MG63 (cell line): ENCODE measurements at regions not wholly inside any gene's neighbourhood (a gene's known extent, or its start where the extent isn't known, plus 50 kb on each side); places are given as distances from the start of the nearest gene placed in this dataset.
"Not testable (repeated sequence)": the region's sequence is repeated elsewhere in the genome, so short reads cannot be mapped to it uniquely, and the experiment has no call there.

ENCODE experiments used
- DNase-seq: peaks from one replicate; pipeline ENCODE4 v3.0.0-alpha.2; 2020
- H3K27me3 ChIP-seq: fragments of 250-450 bp; sonication (Bioruptor Pico); 2 replicates; pipeline ENCODE4 v1.5.1; 2020; ENCODE audit warnings: mild to moderate bottlenecking, moderate library complexity
- H3K36me3 ChIP-seq: fragments of 250-450 bp; sonication (Bioruptor Pico); 2 replicates; pipeline ENCODE4 v1.5.1; 2020; ENCODE audit warnings: mild to moderate bottlenecking, moderate library complexity
- H3K4me3 ChIP-seq: fragments of 250-450 bp; sonication (Bioruptor Pico); 2 replicates; pipeline ENCODE4 v1.5.1; 2020; ENCODE audit warnings: mild to moderate bottlenecking, moderate library complexity
- H3K9me3 ChIP-seq: fragments of 250-450 bp; sonication (Bioruptor Pico); 2 replicates; pipeline ENCODE4 v1.5.1; 2020; ENCODE audit warnings: mild to moderate bottlenecking, moderate library complexity

DNA sequence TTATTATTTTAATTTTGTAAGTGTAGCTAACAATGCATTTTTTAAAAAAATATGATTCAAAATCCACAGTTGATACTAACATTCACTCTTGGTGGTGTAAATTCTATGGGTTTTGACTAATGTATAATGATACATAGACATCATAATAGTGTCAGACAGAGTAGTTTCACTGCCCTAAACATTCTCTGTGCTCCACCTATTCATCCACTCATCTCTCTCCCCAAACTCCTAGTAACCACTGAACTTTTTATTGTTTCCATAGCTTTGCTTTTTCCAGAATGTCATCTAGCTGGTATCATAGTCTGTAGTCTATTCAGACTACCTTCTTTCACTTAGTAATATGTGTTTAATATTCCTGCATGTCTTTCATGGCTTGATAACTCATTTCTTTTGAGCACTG, 194.0 kb upstream of the NLGN4Y start:
- Histone ChIP-seq H3K36me3 (no peaks in the 10 kb centered on the region), H3K9me3 (no peaks in the 10 kb centered on the region), H3K27me3 (no peaks in the 10 kb centered on the region), H3K4me3 (no peak overlapping the region)
- DNase-seq, result no peak

DNA sequence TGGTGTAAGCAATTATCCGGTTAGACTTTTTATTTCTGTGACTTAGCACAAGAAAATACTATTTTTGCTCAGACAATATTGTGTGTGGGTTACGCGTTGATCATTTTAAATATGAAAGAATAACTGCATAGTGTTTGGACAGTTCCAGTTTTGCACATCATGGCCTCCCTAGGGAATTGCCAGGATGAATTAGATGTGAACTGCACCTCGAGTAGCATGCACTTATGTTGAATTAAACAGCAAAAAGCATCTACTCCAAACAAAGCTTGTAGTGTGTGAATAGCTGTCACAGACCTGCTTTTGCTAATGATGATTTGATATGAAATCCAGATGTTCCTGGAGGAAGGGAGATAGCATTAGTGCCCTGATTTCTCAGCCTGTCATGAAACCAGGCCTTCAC, 184.8 kb upstream of the NLGN4Y start:
- Histone ChIP-seq H3K36me3 (no peaks in the 10 kb centered on the region), H3K4me3 (no peak overlapping the region), H3K27me3 (no peaks in the 10 kb centered on the region), H3K9me3 (no peaks in the 10 kb centered on the region)
- no peak for DNase-seq

DNA sequence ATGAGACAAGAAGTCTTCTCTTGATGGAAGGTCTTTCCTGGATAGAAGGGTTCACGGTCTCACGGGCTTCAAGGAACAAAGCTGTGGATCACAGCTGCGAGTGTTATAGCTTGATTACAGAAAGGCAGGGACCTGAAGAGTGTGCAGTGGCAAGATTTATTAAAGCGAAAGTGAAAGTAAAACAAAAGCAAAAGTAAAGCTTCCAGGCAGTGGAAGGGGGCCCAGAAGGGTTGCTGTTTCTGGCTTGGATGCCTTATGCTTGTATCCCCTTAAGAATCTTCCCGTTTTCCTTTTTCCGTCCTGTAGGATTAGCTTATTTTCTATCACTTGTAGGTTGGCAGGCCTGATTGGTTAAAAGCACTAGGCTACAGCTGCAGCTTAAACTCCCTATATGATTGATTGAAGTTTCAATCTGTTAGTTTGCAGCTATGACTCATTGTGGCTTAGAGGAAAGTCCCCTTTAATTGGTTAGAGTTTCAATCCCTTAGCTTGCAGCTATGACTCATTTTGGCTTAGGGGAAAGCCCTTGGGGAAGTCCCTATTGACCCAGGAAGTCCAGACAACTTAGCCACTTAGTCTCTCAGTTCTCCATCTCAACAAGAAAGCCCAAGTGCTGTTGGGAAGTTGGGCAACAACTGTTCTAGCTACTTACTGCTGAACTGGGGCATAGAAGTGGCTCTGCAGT, 183.7 kb upstream of the NLGN4Y start:
- H3K9me3 ChIP-seq, result no peaks in the 10 kb centered on the region
- peak; percentile 44 for DNase-seq
- H3K27me3 ChIP-seq, result no peaks in the 10 kb centered on the region
- H3K36me3 ChIP-seq, result no peaks in the 10 kb centered on the region
- no peak overlapping the region for H3K4me3 ChIP-seq

DNA sequence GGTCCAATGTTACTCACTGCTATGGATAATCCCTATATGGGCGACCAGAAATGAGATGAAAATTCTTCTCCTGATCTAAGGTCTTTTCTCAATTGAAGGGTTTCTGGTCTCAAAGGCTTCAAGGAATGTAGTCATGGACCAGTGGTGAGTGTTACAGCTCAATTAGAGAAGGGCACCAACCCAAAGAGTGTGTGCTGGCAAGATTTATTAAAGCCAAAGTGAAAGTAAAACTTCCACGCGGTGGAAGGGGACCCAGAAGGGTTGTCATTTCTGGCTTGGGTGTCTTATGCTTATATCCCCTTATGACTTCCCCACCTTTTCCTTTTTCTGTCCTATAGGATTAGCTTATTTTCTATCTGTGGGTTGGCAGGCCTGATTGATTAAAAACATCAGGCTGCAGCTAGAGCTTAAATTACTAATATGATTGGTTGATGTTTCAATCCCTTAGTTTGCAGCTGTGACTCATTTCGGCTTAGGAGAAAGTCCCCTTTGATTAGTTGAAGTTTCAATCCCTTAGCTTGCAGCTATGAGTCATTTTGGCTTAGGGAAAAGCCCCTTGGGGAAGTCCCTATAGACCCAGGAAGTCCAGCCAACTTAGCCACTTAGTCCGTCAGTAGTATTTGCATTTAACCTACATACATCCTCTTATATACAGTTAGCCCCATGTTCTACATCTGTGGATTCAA, 179.5 kb upstream of the NLGN4Y start:
- Histone ChIP-seq H3K4me3 (no peak overlapping the region), H3K27me3 (no peaks in the 10 kb centered on the region), H3K9me3 (no peaks in the 10 kb centered on the region), H3K36me3 (no peaks in the 10 kb centered on the region)
- DNase-seq, result peak; percentile 13

DNA sequence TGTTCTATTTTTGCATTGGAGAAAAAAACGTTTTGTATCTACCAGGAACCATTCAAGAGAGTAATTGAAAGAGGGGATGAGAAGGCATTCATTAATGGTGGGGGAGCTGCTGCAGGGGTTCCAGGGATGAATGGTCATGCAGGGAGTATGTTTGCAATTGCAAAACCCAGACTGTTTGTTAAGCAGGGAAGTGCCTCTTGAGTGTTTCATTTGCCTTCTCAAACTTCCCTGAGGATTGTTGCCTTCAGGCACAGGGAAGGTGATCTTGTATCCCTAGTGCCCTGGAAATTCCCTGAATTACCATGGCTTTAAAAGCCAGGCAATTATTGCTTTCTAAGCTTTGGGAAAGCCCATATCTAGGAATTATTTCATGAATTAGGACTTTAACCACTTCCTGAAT, 172.7 kb upstream of the NLGN4Y start:
- Histone ChIP-seq H3K9me3 (no peaks in the 10 kb centered on the region), H3K36me3 (no peaks in the 10 kb centered on the region), H3K27me3 (no peaks in the 10 kb centered on the region), H3K4me3 (no peak overlapping the region)
- DNase-seq, result no peak

DNA sequence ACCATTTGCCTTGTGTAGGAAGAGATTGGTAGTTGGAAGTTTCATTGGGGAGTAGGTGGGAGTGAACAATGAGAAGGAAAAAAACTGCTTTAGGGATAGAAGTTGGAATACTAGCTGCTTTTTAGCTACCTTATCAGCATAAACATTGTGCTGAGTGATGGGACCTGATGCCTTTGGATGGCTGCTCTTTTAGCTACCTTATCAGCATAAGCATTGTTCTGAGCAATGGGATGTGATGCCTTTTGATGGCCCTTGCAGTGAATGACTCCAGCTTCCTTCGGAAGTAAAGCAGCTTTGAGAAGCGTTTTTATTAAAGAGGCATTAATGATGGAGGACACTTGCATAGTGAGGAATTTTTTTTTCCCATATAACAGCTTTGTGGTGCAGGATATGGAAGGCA, 168.2 kb upstream of the NLGN4Y start:
- Histone ChIP-seq H3K36me3 (no peaks in the 10 kb centered on the region), H3K27me3 (no peaks in the 10 kb centered on the region), H3K9me3 (no peaks in the 10 kb centered on the region), H3K4me3 (no peak overlapping the region)
- no peak for DNase-seq

DNA sequence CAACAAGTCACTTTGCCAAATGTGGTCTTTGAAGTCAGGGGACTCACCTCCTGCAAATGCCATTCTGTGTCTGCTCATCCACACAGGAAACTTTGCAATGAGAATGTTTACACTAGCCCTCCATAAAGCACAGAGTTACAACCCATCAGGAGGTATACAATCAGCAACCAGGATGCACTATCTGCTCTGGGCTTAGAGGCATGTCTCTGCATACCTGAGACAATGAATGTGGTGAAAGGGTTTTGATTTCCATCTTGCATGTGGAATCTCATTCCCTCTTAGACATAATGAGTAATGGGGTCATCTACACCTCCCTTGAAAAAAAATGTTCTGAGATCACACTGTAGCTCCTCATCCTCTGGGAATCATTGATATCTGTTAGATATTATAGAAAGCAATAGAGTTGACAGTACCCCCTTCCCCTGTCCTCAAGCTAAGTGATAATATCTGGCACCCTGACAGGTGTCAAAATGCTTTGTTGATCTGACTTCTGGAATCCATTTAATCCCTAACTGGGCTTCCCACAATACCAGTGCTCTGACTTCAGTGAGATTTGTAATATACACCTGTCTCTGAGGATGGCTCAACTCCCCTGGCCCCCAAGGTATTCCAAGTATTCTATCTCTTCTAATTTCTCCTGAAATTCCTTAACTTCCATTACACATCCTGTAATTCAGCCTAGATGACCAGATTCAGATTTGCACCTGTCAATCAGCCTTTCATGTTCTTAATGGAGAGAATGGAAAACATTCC, 163.4 kb upstream of the NLGN4Y start:
- no peak for DNase-seq
- Histone ChIP-seq H3K27me3 (no peaks in the 10 kb centered on the region), H3K36me3 (no peaks in the 10 kb centered on the region), H3K9me3 (no peaks in the 10 kb centered on the region), H3K4me3 (no peak overlapping the region)

DNA sequence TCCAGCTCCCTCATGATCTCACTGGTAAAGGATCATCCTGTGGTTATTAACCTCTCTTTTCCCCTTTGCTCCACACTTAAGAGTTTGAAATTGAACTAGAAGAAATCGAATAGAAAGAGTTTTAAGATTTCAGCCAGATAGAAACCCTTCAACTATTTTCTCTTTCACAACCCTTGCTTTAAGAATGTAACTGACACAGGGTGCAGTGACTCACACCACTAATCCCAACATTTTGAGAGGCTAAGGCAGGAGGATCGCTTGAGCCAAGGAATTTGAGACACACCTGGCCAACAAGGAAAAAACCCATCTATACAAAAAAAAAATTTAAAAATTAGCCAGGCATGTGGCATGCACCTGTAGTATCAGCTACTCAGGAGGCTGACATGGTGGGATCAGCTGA, 150.7 kb upstream of the NLGN4Y start:
- Histone ChIP-seq H3K36me3 (no peaks in the 10 kb centered on the region), H3K27me3 (no peaks in the 10 kb centered on the region), H3K4me3 (no peak overlapping the region), H3K9me3 (no peaks in the 10 kb centered on the region)
- no peak for DNase-seq

DNA sequence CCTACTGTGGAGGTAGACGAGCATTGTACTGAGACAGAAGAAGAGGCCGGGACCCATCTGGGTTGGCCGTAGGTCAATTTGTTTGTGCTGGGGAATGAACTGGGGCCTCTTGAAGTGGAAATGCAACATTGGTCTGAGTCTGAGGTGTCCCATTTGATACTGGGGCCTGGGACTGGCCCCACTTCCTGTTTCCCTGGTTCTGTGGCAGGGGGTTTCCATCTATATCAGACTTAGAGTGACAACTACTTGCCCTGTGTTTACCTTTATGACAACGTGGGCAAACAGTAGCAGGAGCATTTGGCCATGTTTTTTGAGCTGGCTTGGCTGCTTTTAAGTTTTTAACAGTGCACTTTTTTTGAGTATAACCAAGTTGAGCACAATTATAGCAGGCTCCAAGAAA, 146.1 kb upstream of the NLGN4Y start:
- H3K9me3 ChIP-seq, result no peaks in the 10 kb centered on the region
- H3K36me3 ChIP-seq, result no peaks in the 10 kb centered on the region
- DNase-seq, result no peak
- H3K27me3 ChIP-seq, result no peaks in the 10 kb centered on the region
- no peak overlapping the region for H3K4me3 ChIP-seq

DNA sequence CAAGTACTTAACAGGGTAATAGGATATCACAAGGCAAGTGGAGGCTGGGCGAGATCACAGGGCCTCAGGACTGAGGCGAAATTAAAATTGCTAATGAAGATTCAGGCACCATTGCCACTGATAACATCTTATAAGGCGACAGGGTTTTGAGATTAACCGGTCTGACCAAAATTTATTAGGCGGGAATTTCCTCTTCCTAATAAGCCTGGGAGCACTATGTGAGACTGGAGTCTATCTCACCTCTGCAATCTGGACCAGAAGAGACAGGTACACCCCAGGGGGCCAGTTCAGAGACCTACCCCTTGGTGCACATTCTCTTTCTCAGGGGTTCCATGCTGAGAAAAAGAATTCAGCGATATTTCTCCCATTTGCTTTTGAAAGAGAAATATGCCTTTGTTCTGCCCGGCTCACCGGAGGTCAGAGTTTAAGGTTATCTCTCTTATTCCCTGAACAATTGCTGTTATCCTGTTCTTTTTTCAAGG, 113.7 kb upstream of the NLGN4Y start:
- H3K4me3 ChIP-seq, H3K36me3 ChIP-seq, DNase-seq, H3K9me3 ChIP-seq, H3K27me3 ChIP-seq: not testable (repeated sequence)

DNA sequence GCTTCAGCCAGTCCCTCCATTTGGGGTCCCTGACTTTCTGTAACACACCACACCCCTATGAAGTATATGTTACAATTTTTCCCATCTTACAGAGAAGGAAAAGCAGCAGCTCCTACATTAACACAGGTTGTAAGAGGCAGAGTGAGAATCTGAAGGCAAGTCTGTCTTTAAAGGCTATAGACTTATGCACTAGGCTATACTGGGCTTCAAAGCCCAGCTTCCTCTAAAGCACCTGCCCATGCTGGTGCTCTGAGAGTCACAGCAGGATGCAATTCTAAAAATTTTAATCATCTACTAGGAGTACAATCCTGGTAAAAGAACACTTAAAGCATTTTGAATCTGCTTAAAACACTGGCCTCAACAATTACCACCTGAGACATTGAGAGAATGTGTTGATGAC, 113.0 kb upstream of the NLGN4Y start:
- Histone ChIP-seq H3K4me3 (no peak overlapping the region), H3K27me3 (no peaks in the 10 kb centered on the region), H3K36me3 (no peaks in the 10 kb centered on the region), H3K9me3 (no peaks in the 10 kb centered on the region)
- DNase-seq, result no peak

DNA sequence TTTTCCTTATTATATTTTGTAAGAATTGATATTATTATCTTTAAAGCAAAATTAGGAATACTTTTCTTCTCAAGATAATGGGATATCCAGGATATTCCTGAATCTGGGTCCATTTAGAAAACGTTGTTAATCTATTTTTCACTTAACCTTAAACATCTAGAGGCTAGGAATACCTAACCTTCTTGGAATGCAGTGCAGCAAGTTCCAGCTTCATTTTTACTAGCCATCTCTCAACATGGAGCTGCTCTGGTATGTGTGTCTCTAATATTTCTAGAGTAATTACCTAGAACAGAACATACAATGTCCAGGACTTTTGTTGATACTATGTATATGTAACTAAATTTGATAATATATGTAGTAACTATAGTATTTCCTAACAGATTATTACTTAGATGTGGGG, 87.8 kb upstream of the NLGN4Y start:
- no peaks in the 10 kb centered on the region for H3K36me3 ChIP-seq
- no peaks in the 10 kb centered on the region for H3K27me3 ChIP-seq
- no peaks in the 10 kb centered on the region for H3K9me3 ChIP-seq
- no peak overlapping the region for H3K4me3 ChIP-seq
- no peak for DNase-seq

DNA sequence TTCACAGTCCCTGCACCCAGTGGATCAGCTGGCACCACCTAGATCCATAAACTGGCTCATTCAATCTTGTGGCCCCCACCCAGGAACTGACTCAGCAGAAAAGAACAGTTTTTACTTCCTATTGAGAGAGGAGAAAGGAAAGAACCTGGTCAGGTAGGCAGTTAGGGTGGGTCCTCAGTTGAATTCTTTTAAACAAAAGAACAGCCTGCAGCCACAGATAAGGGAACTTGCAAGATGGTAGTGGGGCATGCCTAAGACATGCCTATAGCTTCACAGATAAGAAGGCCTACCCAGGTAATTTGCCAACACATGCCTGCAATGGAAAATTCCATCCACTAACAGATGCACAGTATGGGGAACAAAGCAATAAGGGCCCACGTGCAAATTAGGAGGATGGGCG, 86.7 kb upstream of the NLGN4Y start:
- H3K36me3 ChIP-seq, result no peaks in the 10 kb centered on the region
- H3K4me3 ChIP-seq, result no peak overlapping the region
- H3K27me3 ChIP-seq, result no peaks in the 10 kb centered on the region
- no peaks in the 10 kb centered on the region for H3K9me3 ChIP-seq
- no peak for DNase-seq

DNA sequence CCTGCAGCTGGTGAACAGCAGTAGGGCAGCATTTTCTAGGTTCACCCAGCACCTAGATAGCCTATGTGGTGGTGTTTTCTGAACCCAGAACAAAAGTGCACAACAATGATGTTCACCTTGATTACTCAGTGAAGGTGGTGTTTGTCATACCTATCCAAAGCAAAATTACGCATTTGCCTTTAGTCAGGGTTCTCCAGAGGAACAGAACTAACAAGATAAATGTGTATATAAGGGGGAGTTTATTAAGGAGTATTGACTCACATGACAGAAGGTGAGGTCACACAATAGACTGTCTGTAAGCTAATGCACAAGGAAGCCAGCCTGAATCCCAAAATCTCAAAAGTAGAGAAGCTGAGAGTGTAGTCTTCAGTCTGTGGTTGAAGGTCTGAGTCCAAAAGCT, 85.9 kb upstream of the NLGN4Y start:
- no peaks in the 10 kb centered on the region for H3K9me3 ChIP-seq
- H3K36me3 ChIP-seq, result no peaks in the 10 kb centered on the region
- DNase-seq, result no peak

DNA sequence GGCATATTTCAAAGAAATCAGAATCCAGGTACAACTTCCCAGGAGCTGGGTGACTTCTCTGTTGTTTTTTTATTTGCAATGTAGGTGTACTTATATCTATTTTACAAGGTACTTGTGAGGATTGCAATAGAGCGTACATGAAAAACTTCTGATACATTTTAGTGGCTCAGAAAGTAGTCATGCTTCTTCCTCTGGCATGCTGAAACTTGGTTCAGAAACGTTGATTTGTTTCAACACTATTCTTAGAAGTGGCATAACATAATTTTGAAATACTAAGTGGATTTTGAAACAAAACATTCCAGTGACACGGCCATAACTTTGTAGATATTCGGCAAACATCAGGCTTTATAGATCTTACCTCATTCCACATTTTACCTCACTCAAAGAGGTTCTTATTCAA, 79.8 kb upstream of the NLGN4Y start:
- H3K36me3 ChIP-seq, result no peaks in the 10 kb centered on the region
- H3K9me3 ChIP-seq, result no peaks in the 10 kb centered on the region
- no peak for DNase-seq
- no peak overlapping the region for H3K4me3 ChIP-seq
- H3K27me3 ChIP-seq, result no peaks in the 10 kb centered on the region

More for the DNA sequence above, 85.9 kb upstream of the NLGN4Y start:
- no peak overlapping the region for H3K4me3 ChIP-seq
- no peaks in the 10 kb centered on the region for H3K27me3 ChIP-seq

DNA sequence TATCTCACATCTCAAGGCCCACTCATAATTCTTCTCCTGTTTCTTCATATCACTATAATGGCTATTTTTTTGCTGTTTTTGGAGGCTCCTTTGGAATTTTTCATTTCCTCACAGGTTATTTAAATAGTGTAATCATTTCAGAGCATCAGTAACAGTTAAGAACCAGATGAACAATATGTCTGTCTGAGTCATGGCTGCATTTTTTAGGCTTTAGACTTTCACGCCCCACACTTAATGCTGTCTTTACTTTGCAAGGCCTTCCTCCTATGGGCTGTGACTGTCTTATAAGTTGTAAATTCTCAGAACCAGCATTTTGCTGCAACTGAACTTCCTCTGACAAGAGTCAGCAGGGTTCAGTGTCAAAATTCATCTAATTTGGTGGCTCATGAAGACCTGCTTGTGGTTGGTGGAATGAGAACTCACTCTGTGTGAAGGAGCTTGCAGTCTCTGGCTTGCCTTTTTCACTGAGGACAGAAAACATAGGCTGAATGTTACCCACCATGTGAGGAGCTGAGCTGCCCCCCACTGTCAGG, 56.1 kb upstream of the NLGN4Y start:
- Histone ChIP-seq H3K4me3 (no peak overlapping the region), H3K27me3 (no peaks in the 10 kb centered on the region), H3K36me3 (no peaks in the 10 kb centered on the region), H3K9me3 (no peaks in the 10 kb centered on the region)
- no peak for DNase-seq

DNA sequence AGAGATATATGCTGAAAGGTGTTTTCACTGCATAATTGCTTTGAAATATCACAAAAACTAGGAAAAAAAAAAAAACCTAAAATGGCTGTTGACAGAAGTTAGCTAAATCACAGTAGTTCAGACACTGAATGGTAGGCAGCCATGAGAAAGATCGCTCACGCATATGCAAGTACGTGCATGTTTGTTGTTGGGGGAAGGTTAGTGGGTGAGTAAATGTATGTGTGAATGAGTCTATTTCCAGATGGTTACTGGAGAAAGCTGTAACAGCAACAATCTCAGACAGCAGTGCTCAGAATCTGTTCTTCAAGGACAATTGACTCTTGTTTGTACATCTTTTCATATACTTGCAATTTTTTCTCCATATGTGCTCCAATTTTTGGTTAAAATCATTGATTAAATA, 51.9 kb upstream of the NLGN4Y start:
- Histone ChIP-seq H3K27me3 (no peaks in the 10 kb centered on the region), H3K9me3 (no peaks in the 10 kb centered on the region), H3K4me3 (no peak overlapping the region), H3K36me3 (no peaks in the 10 kb centered on the region)
- DNase-seq, result no peak
